GM12892 (cell line): ENCODE measurements at regions not wholly inside any gene's neighbourhood (a gene's known extent, or its start where the extent isn't known, plus 50 kb on each side); places are given as distances from the start of the nearest gene placed in this dataset.

ENCODE experiments used
- POLR2A ChIP-seq: IDR thresholded peaks from 2 replicates; pipeline ENCODE4 v1.6.1; 2011; ENCODE audit warnings: low read depth, low read length, control low read depth
- POLR2AphosphoS5 ChIP-seq: IDR thresholded peaks from 2 replicates; pipeline ENCODE4 v1.6.1; 2011; ENCODE audit warnings: low read depth, low read length, control low read depth

GRCh38 chr15:96213045-96213444, 117.5 kb upstream of the NR2F2 start:
- no peak for TF ChIP-seq POLR2A
- TF ChIP-seq POLR2AphosphoS5: no peak
